ENCODE measurements at regions not wholly inside any gene's neighbourhood (a gene's known extent, or its start where the extent isn't known, plus 50 kb on each side); places are given as distances from the start of the nearest gene placed in this dataset.

GRCh38 chr6:47151232-47151898, 109.2 kb upstream of the ADGRF1 start:
- no peak for DNase-seq (ENCODE audit: low spot score)

- no peak for DNase-seq (ENCODE audit: low spot score)
Measured at GRCh38 chr6:47149554-47149953, 107.4 kb upstream of the ADGRF1 start.

GRCh38 chr6:47149066-47149465, 106.9 kb upstream of the ADGRF1 start:
- no peak for DNase-seq (ENCODE audit: low spot score)

GRCh38 chr6:47147836-47148344, 105.8 kb upstream of the ADGRF1 start:
- no peak for DNase-seq (ENCODE audit: low spot score)

- DNase-seq (ENCODE audit: low spot score), result no peak
Measured at GRCh38 chr6:47147175-47147727, 105.1 kb upstream of the ADGRF1 start.

GRCh38 chr6:47146431-47147174, 104.5 kb upstream of the ADGRF1 start:
- no peak for DNase-seq (ENCODE audit: low spot score)

GRCh38 chr6:47145212-47145611, 103.1 kb upstream of the ADGRF1 start:
- DNase-seq (ENCODE audit: low spot score), result no peak

- DNase-seq (ENCODE audit: low spot score), result no peak
Measured at GRCh38 chr6:47144306-47144705, 102.2 kb upstream of the ADGRF1 start.

- no peak for DNase-seq (ENCODE audit: low spot score)
Measured at GRCh38 chr6:47141963-47142362, 99.8 kb upstream of the ADGRF1 start.

GRCh38 chr6:47141171-47141570, 99.0 kb upstream of the ADGRF1 start:
- no peak for DNase-seq (ENCODE audit: low spot score)

- DNase-seq (ENCODE audit: low spot score), result no peak
Measured at GRCh38 chr6:47138046-47138445, 95.9 kb upstream of the ADGRF1 start.

GRCh38 chr6:47137073-47137472, 94.9 kb upstream of the ADGRF1 start:
- no peak for DNase-seq (ENCODE audit: low spot score)

GRCh38 chr6:47135772-47136171, 93.6 kb upstream of the ADGRF1 start:
- no peak for DNase-seq (ENCODE audit: low spot score)

GRCh38 chr6:47134476-47135189, 92.5 kb upstream of the ADGRF1 start:
- peak; percentile 12 for DNase-seq (ENCODE audit: low spot score)

- no peak for DNase-seq (ENCODE audit: low spot score)
Measured at GRCh38 chr6:47133230-47134000, 91.3 kb upstream of the ADGRF1 start.

- DNase-seq (ENCODE audit: low spot score), result no peak
Measured at GRCh38 chr6:47132724-47133123, 90.6 kb upstream of the ADGRF1 start.

GRCh38 chr6:47131773-47132172, 89.6 kb upstream of the ADGRF1 start:
- no peak for DNase-seq (ENCODE audit: low spot score)

- no peak for DNase-seq (ENCODE audit: low spot score)
Measured at GRCh38 chr6:47130086-47130485, 88.0 kb upstream of the ADGRF1 start.

GRCh38 chr6:47129129-47129528, 87.0 kb upstream of the ADGRF1 start:
- DNase-seq (ENCODE audit: low spot score), result no peak

- DNase-seq (ENCODE audit: low spot score), result no peak
Measured at GRCh38 chr6:47126647-47127391, 84.7 kb upstream of the ADGRF1 start.

GRCh38 chr6:47118611-47119010, 76.5 kb upstream of the ADGRF1 start:
- no peak for DNase-seq (ENCODE audit: low spot score)
